GM12891 (cell line): ENCODE measurements at regions not wholly inside any gene's neighbourhood (a gene's known extent, or its start where the extent isn't known, plus 50 kb on each side); places are given as distances from the start of the nearest gene placed in this dataset.
"Not testable (repeated sequence)": the region's sequence is repeated elsewhere in the genome, so short reads cannot be mapped to it uniquely, and the experiment has no call there.

Experiments
- POLR2A ChIP-seq: IDR thresholded peaks from 2 replicates; pipeline ENCODE4 v1.6.1; 2011; ENCODE audit warnings: low read depth, low read length, control low read depth
- POLR2AphosphoS5 ChIP-seq: IDR thresholded peaks from 2 replicates; pipeline ENCODE4 v1.6.1; 2011; ENCODE audit warnings: low read depth, low read length, control low read depth
- SPI1 ChIP-seq: IDR thresholded peaks from 2 replicates; pipeline ENCODE4 v1.6.1; 2011; ENCODE audit warnings: low read depth, low read length, control low read depth
- TAF1 ChIP-seq: IDR thresholded peaks from 2 replicates; pipeline ENCODE4 v1.6.1; 2011; ENCODE audit warnings: low read depth, low read length, control low read depth

GRCh38 chr6:112974931-112975330 is 627.8 kb downstream of the RFPL4B start:
- not testable (repeated sequence) for TF ChIP-seq POLR2A, POLR2AphosphoS5, SPI1, TAF1
